HG03039 (cell line): ENCODE measurements at regions not wholly inside any gene's neighbourhood (a gene's known extent, or its start where the extent isn't known, plus 50 kb on each side); places are given as distances from the start of the nearest gene placed in this dataset.

Experiments
- ATAC-seq: cut with Tn5 transposase; IDR thresholded peaks from one replicate; pipeline ENCODE4 v1.9.1; 2021; ENCODE audit warnings: mild to moderate bottlenecking, moderate library complexity; ENCODE audit not compliant: unreplicated experiment

DNA sequence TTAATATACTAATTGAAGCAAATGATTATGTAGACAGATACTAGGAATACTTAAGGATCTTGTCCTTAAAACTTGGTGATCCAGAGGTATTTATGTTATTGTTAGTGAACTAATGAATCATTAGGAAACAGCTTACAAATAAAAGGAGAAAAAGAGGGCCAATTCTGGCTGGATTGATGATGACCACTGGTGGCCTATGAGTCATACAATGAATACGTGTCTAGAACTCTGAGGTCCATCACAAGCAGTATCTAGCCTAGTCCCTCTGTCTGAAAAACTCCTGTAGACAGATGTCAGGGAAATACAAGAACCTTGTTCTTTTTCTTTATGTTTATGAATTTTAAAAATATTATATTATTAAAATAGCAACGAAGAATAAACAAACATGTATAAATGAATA lies 51.7 kb upstream of the RTL1 start:
- no peak for ATAC-seq

DNA sequence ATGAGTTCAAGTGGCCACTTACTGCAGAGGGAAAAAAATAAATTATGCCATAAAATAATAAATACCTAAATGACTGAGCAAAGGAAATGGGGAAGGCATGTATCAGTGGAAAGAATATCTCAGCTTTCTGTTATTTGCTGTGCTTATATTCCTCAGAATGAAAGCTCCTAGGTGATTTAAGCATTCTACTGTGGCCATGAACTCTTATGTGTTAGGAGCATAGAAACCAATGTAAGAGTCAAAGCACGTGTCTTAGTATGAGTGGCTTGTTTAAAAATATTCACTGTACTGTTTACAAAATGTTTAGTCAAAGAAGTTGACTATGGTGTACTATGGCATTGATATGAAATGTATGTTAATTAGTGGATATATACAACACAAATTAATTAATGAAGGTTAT lies 59.0 kb upstream of the RTL1 start:
- ATAC-seq, result no peak

DNA sequence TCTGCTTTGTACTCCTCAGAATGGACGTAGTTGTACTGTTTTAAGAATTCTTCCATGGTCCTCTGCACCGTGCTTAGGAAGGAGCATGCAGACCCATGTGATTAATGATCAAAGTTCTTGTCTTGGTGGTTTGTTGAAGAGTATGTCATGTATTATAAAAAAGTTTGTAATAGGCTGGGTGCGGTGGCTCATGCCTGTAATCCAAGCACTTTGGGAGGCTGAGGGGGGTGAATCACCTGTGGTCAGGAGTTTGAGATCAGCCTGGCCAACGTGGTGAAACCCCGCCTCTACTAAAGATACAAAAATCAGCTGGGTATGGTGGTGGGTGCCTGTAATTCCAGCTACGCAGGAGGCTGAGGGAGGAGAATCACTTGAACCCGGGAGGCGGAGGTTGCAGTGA lies 61.8 kb upstream of the RTL1 start:
- ATAC-seq, result no peak

DNA sequence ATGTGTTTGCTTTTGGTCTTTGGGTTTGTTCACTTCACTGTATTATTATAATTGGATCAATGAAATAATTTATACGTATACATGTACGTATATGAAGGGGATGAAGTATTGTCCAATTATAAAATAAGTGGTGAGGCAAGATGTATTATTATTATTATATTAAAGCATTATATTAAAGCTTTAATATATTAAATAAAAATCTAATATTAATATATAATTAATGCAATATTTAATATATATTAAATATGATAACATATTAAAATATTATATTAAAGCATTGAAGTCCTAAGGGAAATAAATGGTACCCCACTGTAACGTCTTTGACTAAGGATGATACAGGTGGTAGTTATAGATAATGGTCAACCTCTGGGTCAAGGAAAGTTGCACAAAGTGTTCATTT lies 63.7 kb upstream of the RTL1 start:
- ATAC-seq, result no peak

GRCh38 chr14:100967930-100968329 lies 64.4 kb upstream of the RTL1 start:
- ATAC-seq, result no peak

- ATAC-seq, result no peak
Measured at GRCh38 chr14:100972118-100972897, 68.8 kb upstream of the RTL1 start.

GRCh38 chr14:100975671-100976070 lies 72.1 kb upstream of the RTL1 start:
- no peak for ATAC-seq

DNA sequence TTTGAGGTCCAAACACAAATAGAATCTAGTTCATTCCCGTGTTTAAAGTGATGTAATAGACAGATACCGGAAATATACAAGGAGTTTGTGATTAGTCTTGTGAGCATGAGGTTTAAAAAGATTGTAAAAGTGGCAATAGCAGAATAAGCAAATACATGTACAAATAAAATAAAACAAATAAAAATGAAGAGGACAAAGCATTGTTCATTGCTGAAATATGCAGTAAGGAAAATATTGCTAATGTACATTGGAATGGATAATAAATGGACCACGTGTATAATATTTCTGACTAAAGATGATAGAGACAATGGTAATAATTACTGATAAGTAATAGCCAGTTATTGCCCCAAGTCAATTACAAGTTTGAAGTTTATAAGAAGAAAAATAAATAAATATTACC lies 75.6 kb upstream of the RTL1 start:
- ATAC-seq, result no peak

DNA sequence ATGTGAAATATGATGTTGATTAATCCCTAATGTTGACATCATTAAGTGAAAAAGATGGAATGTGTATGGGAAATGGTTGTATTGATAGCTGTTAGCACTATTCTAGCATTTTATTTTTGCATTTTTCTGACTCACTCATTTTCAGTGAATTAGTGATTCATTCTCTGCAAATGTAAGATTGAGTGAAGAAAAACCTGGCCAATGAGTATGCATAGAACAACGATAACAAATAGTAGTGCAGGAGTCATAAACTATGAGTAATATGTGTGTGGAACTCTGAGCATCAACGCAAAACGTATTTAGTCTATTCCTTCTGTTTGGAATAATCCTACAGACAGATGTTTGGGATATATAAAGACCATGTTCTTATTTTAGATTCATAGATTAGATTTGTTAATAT lies 76.3 kb upstream of the RTL1 start:
- ATAC-seq, result no peak

- ATAC-seq, result no peak
Measured at GRCh38 chr14:100980823-100981222, 77.3 kb upstream of the RTL1 start.

DNA sequence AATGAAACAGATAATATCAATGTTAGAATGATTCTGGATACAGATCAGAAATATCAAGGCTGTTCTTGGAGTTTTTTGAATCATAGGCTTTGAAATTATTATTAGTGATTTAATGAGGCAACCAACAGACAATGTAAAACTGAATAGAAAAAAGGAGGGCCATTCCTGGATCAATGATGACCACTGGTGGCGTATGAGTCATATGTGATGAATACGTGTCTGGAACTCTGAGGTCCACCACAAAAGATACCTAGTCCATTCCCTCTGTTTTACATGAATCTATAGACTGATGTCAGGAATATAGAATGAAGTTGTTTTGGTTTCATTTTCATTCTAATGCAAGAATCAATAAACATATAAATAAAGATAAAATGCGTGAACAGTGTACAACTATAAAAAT lies 78.3 kb upstream of the RTL1 start:
- no peak for ATAC-seq

- no peak for ATAC-seq
Measured at GRCh38 chr14:100982353-100982752, 78.8 kb upstream of the RTL1 start.

DNA sequence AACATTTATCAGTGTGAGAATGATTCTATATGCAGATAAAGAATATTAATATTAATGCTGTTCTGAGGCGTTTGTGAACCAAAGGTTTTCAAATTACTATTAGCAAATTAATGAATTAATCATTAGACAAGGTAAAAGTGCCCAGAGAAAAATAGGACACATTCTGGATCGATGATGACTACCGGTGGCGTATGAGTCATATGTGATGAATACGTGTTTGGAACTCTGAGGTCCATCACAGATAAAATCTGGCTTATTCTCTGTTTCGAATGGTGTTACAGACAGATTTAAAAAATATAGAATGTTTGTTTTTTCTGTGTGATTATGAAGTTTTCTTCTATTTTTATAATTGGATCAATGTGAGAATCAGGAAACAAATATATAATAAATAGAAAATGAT lies 79.2 kb upstream of the RTL1 start:
- no peak for ATAC-seq

DNA sequence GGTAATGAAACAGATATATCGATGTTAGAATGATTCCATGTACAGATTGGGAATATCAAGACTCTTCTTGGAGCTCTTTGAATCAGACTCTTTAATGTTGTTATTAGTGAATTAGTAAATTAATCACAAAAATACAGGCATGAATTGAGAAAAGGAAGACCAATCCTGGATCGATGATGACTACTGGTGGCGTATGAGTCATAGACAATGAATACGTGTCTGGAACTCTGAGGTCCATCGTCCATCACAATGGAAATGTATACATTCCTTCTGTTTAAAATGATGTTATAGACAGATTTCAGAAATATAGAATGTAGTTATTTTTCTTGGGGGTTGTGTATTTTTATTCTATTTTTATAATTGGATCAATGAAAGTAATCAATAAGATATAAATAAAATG lies 80.2 kb upstream of the RTL1 start:
- ATAC-seq, result no peak

DNA sequence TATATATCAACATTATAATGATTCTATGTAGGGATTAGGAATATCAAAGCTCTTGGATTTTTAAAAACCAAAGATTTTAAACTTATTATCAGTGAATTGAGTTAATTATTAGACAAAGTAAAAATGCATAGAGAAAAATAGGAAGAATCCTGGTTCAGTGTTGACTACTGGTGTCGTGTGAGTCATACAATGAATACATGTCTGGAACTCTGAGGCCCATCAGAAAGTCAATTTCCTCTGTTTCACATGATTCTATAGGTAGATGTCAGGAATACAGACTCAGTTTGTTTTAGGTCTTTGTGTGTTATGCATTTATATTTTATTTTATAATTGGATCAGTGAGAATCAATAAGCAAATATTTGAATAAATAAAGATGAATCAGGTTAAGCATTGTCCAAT lies 84.5 kb upstream of the RTL1 start:
- ATAC-seq, result no peak

DNA sequence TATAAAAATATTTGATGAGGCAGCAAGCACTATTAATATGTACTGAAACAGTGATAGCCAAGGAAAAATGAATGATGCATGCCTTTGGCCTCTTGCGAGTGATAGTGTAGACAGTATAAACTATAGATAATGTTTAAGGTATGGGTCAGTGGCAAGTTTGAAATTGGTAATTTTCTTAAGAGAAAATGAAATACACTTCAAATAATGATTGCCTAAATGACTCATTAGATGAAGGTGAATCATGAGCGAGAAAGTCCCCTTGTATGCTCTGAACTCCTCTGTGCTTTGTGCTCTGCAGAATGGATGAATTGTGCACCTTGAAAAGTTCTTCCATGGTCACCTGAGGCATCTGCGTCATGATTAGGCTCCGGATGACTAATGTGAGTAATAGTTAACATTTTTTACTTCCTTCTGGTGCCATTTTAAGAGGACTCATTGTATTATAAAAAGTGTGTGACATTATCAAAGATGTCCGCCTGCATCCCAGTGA lies 84.9 kb upstream of the RTL1 start:
- ATAC-seq, result no peak

- ATAC-seq, result no peak
Measured at GRCh38 chr14:100988956-100989355, 85.4 kb upstream of the RTL1 start.

GRCh38 chr14:100989924-100990323 lies 86.4 kb upstream of the RTL1 start:
- no peak for ATAC-seq

DNA sequence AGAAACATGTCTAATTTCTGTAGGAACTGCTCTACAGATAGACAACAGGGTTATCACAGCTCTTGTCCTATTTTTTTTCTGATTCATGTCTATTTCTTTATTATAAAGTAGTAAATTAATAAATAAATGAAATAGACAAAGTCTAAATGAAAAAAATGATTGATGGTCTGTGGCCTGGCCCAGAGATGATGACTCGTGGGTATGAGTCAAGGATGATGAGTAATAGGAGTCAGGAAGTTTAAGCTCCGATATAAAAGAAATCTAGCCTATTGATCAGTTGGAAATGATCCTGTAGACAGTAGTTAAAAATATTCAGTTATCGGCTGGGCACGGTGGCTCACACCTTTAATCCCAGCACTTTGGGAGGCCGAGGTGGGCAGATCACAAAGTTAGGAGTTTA lies 90.6 kb upstream of the RTL1 start:
- ATAC-seq, result no peak

DNA sequence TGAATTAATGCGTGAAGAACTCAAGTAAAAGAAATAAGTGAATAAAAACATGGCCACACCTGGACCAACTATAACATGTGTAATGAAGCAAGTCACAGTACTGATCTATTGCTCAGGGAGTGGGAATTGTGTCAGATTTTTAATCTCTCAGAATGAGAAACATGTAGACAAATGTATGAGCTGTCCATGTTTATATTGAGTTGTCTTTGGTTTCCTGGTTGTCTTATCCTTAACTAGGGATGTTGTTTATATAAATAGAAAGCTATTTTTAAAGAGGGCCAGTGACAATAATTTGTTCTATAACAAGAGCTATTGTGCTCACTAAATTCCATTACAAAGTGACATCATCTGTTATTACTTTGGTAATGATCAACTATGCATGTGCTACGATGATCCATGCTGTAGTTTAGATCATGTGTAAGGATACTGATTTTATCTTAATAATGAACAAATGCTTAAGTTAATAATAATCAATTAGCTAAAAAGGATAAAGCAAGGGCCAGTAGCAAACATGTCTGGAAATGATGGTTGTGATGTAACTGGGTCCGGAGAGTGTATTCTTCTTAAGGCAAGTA lies 91.3 kb upstream of the RTL1 start:
- no peak for ATAC-seq

GRCh38 chr14:101000711-101001250 lies 97.3 kb upstream of the RTL1 start:
- ATAC-seq, result no peak

DNA sequence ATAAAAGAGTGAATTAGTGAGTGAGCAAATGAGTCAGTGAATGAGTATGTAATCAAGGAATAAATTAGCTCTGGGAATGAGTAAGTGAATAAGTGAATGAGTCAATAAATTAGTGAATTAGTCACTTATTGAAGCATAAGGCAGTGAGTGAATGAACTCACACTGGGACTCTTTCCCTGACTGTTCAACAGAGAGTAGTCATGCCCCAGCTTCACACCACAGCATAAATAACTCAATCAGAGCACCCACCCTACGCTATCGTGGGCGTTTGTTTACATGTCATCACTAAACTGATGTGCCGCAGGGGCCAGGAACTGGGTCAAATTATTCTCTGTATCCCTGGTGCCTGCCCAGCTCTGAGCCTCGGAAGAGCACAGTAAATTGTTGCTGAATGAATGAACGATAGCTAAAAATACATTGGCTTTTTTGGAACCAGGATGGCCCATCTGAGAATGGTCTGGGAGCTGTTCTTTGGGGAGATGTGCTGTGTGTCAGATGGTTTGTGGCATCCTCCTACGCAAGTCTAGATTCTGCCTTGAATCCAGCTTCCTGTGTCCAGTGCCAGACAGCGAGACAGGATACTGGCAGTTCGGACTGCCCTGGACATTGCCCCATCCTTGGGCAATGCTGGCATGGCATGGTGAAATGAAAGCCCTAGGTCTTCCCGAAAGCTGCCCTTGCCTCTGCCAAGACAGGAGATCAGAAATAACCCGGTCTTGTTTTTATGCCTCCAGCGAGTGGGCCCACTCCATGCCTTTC lies 98.0 kb upstream of the RTL1 start:
- ATAC-seq, result no peak
